Inflammatory macrophage treated with lipopolysaccharide for 4 hours (primary cell): ENCODE measurements at regions not wholly inside any gene's neighbourhood (a gene's known extent, or its start where the extent isn't known, plus 50 kb on each side); places are given as distances from the start of the nearest gene placed in this dataset.

Experiments used
- DNase-seq: peaks from one replicate; pipeline ENCODE4 v3.0.0-alpha.2; 2020

DNA sequence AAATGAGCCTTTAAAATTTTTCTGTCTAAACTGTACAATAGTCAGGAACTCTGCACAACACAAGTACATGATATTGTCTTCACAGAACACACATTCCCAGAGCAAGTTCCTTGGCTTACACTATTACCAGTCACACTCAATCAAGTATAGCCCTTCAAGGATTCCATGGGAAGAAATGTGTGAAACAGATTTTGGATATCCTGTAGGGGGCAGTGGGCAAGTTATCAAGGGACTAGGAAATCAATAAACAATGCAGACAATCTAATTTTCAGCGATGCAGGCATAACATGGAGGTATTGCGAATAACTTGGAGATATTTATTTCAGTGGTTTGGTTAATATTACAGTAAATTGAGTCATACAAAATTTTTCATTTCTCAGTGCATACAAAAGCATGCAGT lies 1171.5 kb upstream of the NUDT12 start:
- DNase-seq, result no peak

GRCh38 chr5:104733063-104733669 lies 1170.6 kb upstream of the NUDT12 start:
- no peak for DNase-seq

DNA sequence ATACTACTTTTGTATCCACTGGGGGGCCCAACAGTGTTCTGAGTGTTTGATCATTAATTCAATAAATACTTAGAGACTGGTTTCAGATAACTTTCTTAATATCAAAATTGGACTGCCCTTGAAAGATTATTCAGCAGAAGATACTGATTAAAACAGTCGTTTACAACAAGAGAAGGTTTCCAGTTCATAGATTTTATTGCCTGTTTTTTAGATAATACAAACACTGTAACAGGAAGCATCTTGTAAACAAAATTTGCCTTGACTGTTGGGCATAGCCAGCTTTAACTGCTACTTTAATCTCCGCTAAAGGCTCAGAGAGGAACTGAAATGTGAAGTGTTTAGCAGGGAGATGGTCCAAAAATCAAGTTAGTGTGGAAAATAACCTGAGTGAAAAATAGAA lies 1168.7 kb upstream of the NUDT12 start:
- no peak for DNase-seq

- DNase-seq, result no peak
Observed at GRCh38 chr5:104708027-104708426, 1145.4 kb upstream of the NUDT12 start.

DNA sequence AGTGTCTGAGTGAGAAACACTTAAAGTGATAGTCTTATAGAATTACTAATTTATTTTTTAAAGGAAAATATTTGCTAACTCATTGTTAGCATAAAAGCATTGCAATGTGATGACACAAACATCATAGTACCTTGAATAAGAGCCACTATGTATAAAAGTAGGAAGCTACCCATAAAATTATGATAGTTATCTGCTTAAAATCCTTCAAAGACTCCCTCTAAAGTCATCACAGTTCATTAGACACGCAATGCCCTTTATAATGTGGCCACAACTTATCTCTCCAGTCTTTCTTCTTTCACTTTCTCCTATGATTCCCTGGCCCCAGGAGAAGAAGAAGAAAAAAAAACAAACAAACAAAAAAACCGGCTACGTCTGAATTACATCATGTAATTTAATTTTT lies 1144.0 kb upstream of the NUDT12 start:
- DNase-seq, result no peak

GRCh38 chr5:104702212-104702611 lies 1139.6 kb upstream of the NUDT12 start:
- no peak for DNase-seq

DNA sequence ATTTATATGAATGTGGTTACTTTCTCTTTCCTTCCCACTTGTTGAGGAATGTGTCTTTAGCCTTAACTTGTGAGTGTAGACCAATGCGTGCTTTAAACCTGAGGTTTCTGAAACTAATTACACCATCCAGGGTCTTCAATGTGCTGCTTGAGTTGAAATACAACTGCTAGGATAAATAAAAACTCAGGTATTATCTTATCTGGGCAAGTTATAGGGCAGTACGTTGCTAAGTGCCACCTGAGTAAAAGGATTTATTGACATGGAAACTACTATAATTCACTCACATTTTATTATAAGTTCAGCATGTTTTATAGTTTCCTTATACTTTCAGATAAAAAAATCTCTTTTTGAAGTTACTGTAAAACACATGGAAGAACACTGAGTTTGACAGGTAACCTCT lies 1136.8 kb upstream of the NUDT12 start:
- DNase-seq, result no peak

DNA sequence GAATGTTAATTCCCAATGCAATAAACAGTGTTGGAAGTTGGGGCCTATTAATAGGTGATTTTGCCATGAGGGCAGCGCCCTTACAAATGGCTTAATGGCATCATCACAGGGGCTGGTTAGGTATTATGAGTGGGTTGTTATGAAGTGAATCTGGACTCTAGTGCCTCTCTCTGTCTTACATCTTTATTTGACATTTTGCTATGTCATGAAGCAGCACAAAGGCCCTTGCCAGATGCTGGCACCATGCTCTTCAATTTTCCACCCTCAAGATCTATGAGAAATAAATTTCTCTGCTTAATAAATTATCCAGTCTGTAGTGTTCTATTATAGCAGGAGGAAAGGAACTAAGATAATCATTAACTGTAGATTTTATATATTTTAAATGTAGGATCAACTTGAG lies 1098.7 kb upstream of the NUDT12 start:
- no peak for DNase-seq

DNA sequence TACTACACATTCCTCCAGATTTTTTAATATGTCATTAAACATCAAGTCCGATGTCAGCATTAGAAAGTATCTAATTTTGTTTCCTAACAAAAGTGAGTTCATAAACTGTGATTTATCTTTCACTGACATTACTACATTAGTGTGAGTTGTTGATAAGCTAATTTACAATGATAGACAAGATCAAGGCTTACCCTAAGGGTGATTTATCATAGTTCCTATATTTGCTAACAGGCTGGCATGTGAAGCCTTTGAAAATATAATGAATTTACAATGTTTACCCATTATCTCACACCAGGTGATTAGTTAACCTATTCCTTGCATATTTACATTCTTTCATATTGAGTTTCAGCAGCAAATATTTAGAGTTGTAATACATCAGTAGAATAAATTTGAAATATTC lies 1096.9 kb upstream of the NUDT12 start:
- no peak for DNase-seq

- DNase-seq, result no peak
Observed at GRCh38 chr5:104652271-104652861, 1089.8 kb upstream of the NUDT12 start.

DNA sequence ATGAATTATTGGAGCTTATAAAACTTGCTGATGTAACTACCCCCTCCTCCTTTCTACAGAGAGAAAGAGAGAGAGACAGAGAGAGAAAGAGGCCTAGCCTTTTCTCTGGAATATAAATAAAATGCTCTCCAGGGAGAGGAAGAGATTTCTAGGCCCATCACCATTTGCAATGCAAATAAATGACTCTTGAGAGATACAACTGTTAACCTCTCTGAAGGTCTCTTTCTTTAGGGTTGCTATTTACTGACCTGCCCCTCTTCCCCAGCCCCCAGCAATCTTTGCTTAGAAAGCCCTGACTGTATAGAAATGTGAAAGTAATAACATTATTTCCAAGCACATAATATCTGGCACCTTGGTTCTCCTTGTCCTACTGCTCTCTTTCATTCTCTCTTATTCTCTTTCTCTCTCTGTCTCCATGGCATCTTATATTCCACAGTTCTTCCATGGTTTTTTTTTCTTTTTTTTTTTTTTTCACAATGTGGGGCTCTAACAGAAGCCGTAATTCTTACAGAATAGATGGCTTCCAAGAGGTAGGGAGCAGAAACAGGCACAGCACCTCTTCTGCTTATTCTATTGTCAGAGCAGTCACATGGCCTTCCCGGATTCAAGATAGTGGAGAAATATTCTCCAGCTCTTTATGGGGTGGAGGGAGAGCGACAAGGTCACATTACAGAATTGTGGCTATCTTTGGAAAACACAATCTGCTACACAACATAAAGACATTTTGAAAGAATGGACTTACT lies 1087.9 kb upstream of the NUDT12 start:
- DNase-seq, result no peak

DNA sequence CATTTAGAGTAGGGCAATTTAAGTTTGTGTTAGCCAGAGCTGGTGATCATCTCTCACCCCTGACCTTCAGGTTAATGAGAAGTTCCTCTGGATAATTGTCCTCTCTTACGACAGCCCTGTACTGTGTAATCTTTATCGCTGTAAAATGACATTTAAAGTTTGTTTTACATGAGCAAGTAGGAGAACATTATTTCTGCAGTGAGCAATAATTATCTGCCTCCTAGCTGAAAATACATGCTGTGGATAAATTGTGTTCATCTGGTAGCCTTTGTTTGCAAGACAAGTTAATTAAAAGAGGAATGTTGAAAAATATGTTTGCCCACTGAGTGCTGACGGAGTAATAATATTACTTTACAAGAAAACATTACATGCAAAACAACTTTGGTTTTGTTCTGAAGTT lies 1083.8 kb upstream of the NUDT12 start:
- no peak for DNase-seq

DNA sequence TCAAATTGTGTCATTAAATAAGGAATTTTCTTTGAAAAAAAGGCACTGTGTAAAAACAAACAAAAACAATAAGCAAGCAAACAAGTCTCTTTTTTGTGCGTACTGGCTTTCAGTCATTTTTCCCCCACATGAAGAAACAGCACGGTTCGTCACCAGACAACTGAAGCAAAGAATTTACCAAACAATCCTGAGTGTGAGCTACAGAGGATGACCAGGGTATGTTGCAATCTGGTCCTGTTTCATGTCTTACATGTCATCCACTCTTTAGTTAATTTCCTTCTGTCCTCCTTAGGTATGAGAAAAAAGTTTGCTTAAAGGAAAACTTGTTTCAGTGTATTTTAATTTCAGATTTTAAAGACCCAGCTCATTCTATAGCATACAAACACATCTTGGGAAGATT lies 1080.7 kb upstream of the NUDT12 start:
- DNase-seq, result no peak

GRCh38 chr5:104635227-104635626 lies 1072.6 kb upstream of the NUDT12 start:
- no peak for DNase-seq

- DNase-seq, result no peak
Observed at GRCh38 chr5:104628911-104629310, 1066.3 kb upstream of the NUDT12 start.

- DNase-seq, result no peak
Observed at GRCh38 chr5:104626122-104626521, 1063.5 kb upstream of the NUDT12 start.

DNA sequence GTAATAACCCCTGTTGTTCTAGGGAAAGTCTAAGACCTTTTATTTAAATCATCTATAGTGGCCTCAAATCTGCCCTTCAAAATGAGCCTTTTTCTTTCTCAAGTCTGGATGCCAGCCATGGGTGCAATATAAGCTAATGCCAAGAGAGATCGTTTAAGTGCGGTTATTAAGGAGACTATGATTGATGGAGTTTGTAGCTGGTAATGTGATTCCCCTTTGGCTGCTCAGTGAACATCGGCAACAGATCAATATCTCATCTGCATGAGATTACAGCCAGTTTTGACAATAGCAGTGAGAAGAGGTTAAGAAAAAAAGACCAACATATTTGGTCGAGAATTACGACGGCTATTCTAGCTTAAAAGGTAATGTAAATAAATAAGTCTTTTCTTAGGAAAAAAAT lies 1049.4 kb upstream of the NUDT12 start:
- DNase-seq, result no peak

DNA sequence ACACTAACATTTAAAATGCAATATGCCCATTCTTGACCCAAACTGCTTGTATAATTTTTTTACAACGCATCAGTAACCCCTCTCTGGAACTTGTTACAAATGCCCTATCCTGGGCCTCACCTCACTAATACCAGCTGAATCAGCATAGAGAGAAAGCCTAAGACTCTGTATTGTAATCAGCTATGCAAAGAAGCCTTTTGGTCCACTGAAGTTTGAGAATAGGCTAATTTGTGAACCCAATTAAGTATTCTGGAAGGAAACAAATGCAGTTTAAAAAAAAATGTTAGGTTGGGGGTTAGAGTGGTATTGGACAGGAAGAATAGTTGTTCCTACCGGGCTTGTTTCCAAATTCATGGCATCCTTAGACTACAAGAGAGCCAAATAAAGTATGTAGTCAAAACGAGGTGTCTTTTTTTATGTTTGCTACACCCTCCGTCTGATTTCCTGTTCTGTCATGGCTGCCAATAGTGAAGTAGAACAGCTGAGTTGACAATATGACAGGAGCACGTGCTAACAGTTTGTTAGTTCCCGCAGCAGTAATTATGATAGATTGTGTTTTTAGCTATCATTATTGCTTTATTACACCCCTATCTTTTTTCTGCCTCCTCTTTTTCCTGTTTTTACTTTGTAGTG lies 1048.7 kb upstream of the NUDT12 start:
- DNase-seq, result no peak

GRCh38 chr5:104606258-104606829 lies 1043.8 kb upstream of the NUDT12 start:
- no peak for DNase-seq

DNA sequence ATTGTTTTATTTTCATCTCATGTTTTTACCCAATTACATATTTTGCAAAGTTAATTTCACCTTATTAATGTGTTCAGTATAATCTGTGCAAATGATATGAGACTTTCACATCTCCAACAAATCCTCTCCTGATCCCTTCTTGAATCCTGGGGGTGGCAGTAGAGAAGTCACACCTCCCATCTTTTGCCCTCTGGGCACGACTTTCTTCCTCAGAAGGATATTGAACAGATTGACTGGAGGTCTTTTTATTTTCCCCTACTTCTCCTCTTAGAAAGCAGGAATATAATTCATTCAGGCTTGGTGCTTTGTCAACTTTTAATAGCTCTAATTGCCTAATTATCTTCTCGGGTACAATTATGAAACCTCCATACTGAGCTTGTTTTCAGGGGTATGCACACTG lies 1037.1 kb upstream of the NUDT12 start:
- DNase-seq, result no peak

DNA sequence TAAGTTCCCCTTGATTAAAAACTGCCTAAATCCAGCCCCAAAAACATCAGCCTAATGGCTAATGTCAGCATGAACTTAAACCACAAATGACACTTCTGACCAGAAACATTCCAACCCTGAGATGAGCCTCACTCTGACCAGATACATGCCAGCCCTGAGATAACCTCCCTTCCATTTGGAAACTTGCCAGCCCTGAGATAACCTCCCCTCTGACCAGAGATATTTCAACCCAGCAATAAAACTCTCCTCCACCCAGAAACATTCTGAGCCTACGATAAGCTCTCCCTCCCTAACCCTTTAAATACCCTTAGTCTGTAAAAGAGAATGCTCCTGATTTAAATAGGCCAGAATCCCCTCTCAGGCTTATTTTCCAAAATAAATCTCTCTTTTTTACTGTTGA lies 1035.7 kb upstream of the NUDT12 start:
- no peak for DNase-seq

DNA sequence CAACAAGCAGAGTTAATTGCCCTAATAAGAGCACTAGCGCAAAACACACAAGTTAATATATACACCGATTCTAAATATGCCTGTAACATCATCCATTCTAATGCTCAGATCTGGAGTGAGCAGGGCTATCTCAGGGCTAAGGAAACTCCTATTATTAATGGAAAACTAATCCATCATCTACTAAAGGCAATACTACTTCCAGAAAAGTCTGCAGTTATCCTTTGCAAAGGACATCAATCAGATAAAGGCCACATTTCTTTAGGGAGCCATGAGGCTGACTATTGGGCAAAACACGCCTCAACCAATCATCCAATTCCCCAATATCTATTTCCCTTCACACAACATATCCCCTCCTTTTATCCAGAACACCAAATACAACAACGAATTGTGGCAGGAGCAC lies 1032.3 kb upstream of the NUDT12 start:
- no peak for DNase-seq

DNA sequence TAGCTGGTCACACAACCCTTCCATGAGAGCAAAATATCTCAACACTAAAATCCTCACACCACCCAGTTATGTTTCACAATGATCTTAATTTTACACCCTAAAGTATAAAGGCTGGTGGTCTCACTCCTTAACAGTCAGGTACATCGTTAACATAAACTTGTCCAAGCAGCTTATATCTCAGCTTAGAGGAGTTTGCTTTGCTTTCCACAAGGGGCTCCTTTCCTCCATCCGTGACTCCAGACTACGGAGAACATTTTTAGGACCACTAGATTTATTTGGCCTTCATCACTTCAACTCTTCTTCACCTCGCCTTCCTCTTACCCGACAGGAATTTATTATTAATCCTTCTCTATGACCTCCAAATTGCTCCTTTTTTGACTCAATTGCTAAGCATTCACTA lies 1014.1 kb upstream of the NUDT12 start:
- DNase-seq, result no peak
